Stimulated activated naive CD8-positive, alpha-beta T cell treated with anti-CD3 and anti-CD28 coated beads, Interleukin-15, Interleukin-2, amounts not matched to agents 100 ng/mL and 50 ng/mL, for 24 hours (primary cell): ENCODE measurements at regions not wholly inside any gene's neighbourhood (a gene's known extent, or its start where the extent isn't known, plus 50 kb on each side); places are given as distances from the start of the nearest gene placed in this dataset.
"Not testable (repeated sequence)": the region's sequence is repeated elsewhere in the genome, so short reads cannot be mapped to it uniquely, and the experiment has no call there.

Experiments used
- H3K27ac Mint-ChIP-seq: one replicate; pipeline ENCODE4 v1.8.0; 2021; ENCODE audit warnings: mild to moderate bottlenecking, mixed read lengths
- H3K27me3 Mint-ChIP-seq: one replicate; pipeline ENCODE4 v1.8.0; 2021; ENCODE audit warnings: mixed read lengths
- H3K36me3 Mint-ChIP-seq: one replicate; pipeline ENCODE4 v1.8.0; 2021; ENCODE audit warnings: low read depth, mixed read lengths
- H3K4me1 Mint-ChIP-seq: one replicate; pipeline ENCODE4 v1.8.0; 2021; ENCODE audit warnings: low read depth, mixed read lengths
- H3K4me3 Mint-ChIP-seq: one replicate; pipeline ENCODE4 v1.8.0; 2021; ENCODE audit warnings: mild to moderate bottlenecking, mixed read lengths
- H3K9me3 Mint-ChIP-seq: one replicate; pipeline ENCODE4 v1.8.0; 2021; ENCODE audit warnings: mixed read lengths

GRCh38 chr16:80915079-80915450, 91.6 kb downstream of the CMC2 start:
- peaks cover 6% of the 10 kb centered on the region for H3K9me3 Mint-ChIP-seq
- H3K27me3 Mint-ChIP-seq, result peaks cover 14% of the 10 kb centered on the region
- no peak overlapping the region for H3K4me3 Mint-ChIP-seq
- no peaks in the 10 kb centered on the region for H3K36me3 Mint-ChIP-seq
- H3K4me1 Mint-ChIP-seq, result no peaks in the 10 kb centered on the region
- H3K27ac Mint-ChIP-seq, result no peak overlapping the region

GRCh38 chr16:80914379-80915078, 92.2 kb downstream of the CMC2 start:
- Mint-ChIP-seq H3K27me3 (peaks cover 9% of the 10 kb centered on the region), H3K9me3 (peaks cover 6% of the 10 kb centered on the region), H3K4me1 (no peaks in the 10 kb centered on the region), H3K36me3 (no peaks in the 10 kb centered on the region), H3K27ac (no peak overlapping the region), H3K4me3 (no peak overlapping the region)

- Mint-ChIP-seq H3K27ac (no peak overlapping the region), H3K4me3 (no peak overlapping the region), H3K36me3 (no peaks in the 10 kb centered on the region), H3K4me1 (no peaks in the 10 kb centered on the region), H3K9me3 (peaks cover 6% of the 10 kb centered on the region), H3K27me3 (peaks cover 5% of the 10 kb centered on the region)
Measured at GRCh38 chr16:80913397-80913796, 93.3 kb downstream of the CMC2 start.

- Mint-ChIP-seq H3K9me3 (peaks cover 6% of the 10 kb centered on the region), H3K27ac (no peak overlapping the region), H3K4me1 (no peaks in the 10 kb centered on the region), H3K36me3 (no peaks in the 10 kb centered on the region), H3K4me3 (no peak overlapping the region), H3K27me3 (no peaks in the 10 kb centered on the region)
Measured at GRCh38 chr16:80912651-80913050, 94.0 kb downstream of the CMC2 start.

- H3K27me3 Mint-ChIP-seq, result no peaks in the 10 kb centered on the region
- H3K36me3 Mint-ChIP-seq, result no peaks in the 10 kb centered on the region
- H3K27ac Mint-ChIP-seq, result no peak overlapping the region
- peaks cover 6% of the 10 kb centered on the region for H3K9me3 Mint-ChIP-seq
- H3K4me3 Mint-ChIP-seq, result no peak overlapping the region
- no peaks in the 10 kb centered on the region for H3K4me1 Mint-ChIP-seq
Measured at GRCh38 chr16:80910434-80910833, 96.3 kb downstream of the CMC2 start.

- Mint-ChIP-seq H3K27ac (no peak overlapping the region), H3K9me3 (peaks cover 6% of the 10 kb centered on the region), H3K27me3 (no peaks in the 10 kb centered on the region)
Measured at GRCh38 chr16:80909720-80910119, 97.0 kb downstream of the CMC2 start.

GRCh38 chr16:80906169-80906568, 100.5 kb downstream of the CMC2 start:
- H3K27me3 Mint-ChIP-seq, H3K4me1 Mint-ChIP-seq, H3K36me3 Mint-ChIP-seq, H3K4me3 Mint-ChIP-seq, H3K27ac Mint-ChIP-seq, H3K9me3 Mint-ChIP-seq: not testable (repeated sequence)

More at GRCh38 chr16:80909720-80910119, 97.0 kb downstream of the CMC2 start:
- H3K36me3 Mint-ChIP-seq, result no peaks in the 10 kb centered on the region
- no peak overlapping the region for H3K4me3 Mint-ChIP-seq
- H3K4me1 Mint-ChIP-seq, result no peaks in the 10 kb centered on the region

- no peaks in the 10 kb centered on the region for H3K4me1 Mint-ChIP-seq
- no peak overlapping the region for H3K4me3 Mint-ChIP-seq
- no peaks in the 10 kb centered on the region for H3K36me3 Mint-ChIP-seq
- no peak overlapping the region for H3K27ac Mint-ChIP-seq
- peaks cover 3% of the 10 kb centered on the region for H3K27me3 Mint-ChIP-seq
- no peaks in the 10 kb centered on the region for H3K9me3 Mint-ChIP-seq
Measured at GRCh38 chr16:80903616-80904015, 99.2 kb upstream of the CDYL2 start.

GRCh38 chr16:80902306-80903110, 98.1 kb upstream of the CDYL2 start:
- Mint-ChIP-seq H3K36me3 (no peaks in the 10 kb centered on the region), H3K9me3 (no peaks in the 10 kb centered on the region), H3K27ac (no peak overlapping the region), H3K4me1 (no peaks in the 10 kb centered on the region), H3K4me3 (no peak overlapping the region), H3K27me3 (peaks cover 3% of the 10 kb centered on the region)

- H3K9me3 Mint-ChIP-seq, result no peaks in the 10 kb centered on the region
- no peaks in the 10 kb centered on the region for H3K36me3 Mint-ChIP-seq
- H3K27ac Mint-ChIP-seq, result no peak overlapping the region
- H3K4me1 Mint-ChIP-seq, result no peaks in the 10 kb centered on the region
- peaks cover 3% of the 10 kb centered on the region for H3K27me3 Mint-ChIP-seq
- no peak overlapping the region for H3K4me3 Mint-ChIP-seq
Measured at GRCh38 chr16:80900593-80900954, 96.2 kb upstream of the CDYL2 start.

GRCh38 chr16:80899809-80900592, 95.6 kb upstream of the CDYL2 start:
- no peaks in the 10 kb centered on the region for H3K9me3 Mint-ChIP-seq
- H3K4me1 Mint-ChIP-seq, result no peaks in the 10 kb centered on the region
- no peak overlapping the region for H3K4me3 Mint-ChIP-seq
- no peak overlapping the region for H3K27ac Mint-ChIP-seq
- H3K27me3 Mint-ChIP-seq, result peaks cover 6% of the 10 kb centered on the region
- H3K36me3 Mint-ChIP-seq, result no peaks in the 10 kb centered on the region

GRCh38 chr16:80896776-80897175, 92.4 kb upstream of the CDYL2 start:
- peaks cover 10% of the 10 kb centered on the region for H3K27me3 Mint-ChIP-seq
- H3K36me3 Mint-ChIP-seq, result no peaks in the 10 kb centered on the region
- no peak overlapping the region for H3K4me3 Mint-ChIP-seq
- H3K27ac Mint-ChIP-seq, result no peak overlapping the region
- H3K9me3 Mint-ChIP-seq, result no peaks in the 10 kb centered on the region
- no peaks in the 10 kb centered on the region for H3K4me1 Mint-ChIP-seq

- no peaks in the 10 kb centered on the region for H3K9me3 Mint-ChIP-seq
- H3K36me3 Mint-ChIP-seq, result no peaks in the 10 kb centered on the region
- H3K4me3 Mint-ChIP-seq, result no peak overlapping the region
- H3K4me1 Mint-ChIP-seq, result no peaks in the 10 kb centered on the region
- no peak overlapping the region for H3K27ac Mint-ChIP-seq
- peaks cover 11% of the 10 kb centered on the region for H3K27me3 Mint-ChIP-seq
Measured at GRCh38 chr16:80894091-80894490, 89.7 kb upstream of the CDYL2 start.

- H3K36me3 Mint-ChIP-seq, result no peaks in the 10 kb centered on the region
- H3K4me3 Mint-ChIP-seq, result no peak overlapping the region
- peaks cover 11% of the 10 kb centered on the region for H3K27me3 Mint-ChIP-seq
- H3K4me1 Mint-ChIP-seq, result no peaks in the 10 kb centered on the region
- H3K9me3 Mint-ChIP-seq, result no peaks in the 10 kb centered on the region
- no peak overlapping the region for H3K27ac Mint-ChIP-seq
Measured at GRCh38 chr16:80893686-80894085, 89.3 kb upstream of the CDYL2 start.

GRCh38 chr16:80892395-80892794, 88.0 kb upstream of the CDYL2 start:
- H3K36me3 Mint-ChIP-seq, H3K4me1 Mint-ChIP-seq, H3K4me3 Mint-ChIP-seq, H3K9me3 Mint-ChIP-seq, H3K27ac Mint-ChIP-seq: not testable (repeated sequence)
- peaks cover 11% of the 10 kb centered on the region for H3K27me3 Mint-ChIP-seq
